NCI-H1048 (cell line): ENCODE measurements at regions not wholly inside any gene's neighbourhood (a gene's known extent, or its start where the extent isn't known, plus 50 kb on each side); places are given as distances from the start of the nearest gene placed in this dataset.
"Not testable (repeated sequence)": the region's sequence is repeated elsewhere in the genome, so short reads cannot be mapped to it uniquely, and the experiment has no call there.

ENCODE experiments used
- DNase-seq: peaks from one replicate; lab custom pipeline; 2025; lab: John Stamatoyannopoulos, UW

DNA sequence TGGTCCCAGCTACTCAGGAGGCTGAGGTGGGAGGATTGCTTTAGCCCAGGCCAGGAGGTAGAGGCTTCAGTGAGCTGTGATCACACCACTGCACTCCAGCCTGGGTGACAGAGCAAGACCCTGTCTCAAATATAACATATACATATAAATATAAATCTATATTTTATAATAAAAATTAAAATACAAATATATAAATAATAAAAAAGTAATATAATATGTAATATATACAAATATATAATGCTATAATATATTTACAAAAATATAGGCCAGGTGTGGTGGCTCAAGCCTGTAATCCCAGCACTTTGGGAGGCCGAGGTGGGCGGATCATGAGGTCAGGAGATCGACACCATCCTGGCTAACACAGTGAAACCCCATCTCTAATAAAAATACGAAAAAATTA, 131.4 kb downstream of the MFAP3L start:
- DNase-seq = not testable (repeated sequence)

DNA sequence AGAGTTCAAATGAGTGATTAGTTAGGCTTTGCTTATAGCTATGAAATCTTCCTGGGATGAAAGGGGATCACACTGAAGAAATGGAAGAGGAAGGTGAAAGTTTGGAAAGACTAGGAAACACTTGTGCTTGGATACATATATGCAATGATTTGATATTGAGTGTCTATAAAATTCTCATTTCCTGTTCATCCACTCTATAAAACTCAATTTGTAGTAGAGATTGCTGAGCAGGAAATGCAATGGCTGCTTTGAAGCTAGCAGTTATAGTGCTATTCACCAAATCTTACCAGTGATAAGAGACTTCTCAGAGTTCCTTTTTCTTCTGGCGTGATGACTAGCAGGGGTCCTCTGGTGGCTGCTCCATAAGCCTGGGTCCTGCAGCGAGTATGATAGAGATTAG, 128.1 kb upstream of the HPF1 start:
- no peak for DNase-seq

DNA sequence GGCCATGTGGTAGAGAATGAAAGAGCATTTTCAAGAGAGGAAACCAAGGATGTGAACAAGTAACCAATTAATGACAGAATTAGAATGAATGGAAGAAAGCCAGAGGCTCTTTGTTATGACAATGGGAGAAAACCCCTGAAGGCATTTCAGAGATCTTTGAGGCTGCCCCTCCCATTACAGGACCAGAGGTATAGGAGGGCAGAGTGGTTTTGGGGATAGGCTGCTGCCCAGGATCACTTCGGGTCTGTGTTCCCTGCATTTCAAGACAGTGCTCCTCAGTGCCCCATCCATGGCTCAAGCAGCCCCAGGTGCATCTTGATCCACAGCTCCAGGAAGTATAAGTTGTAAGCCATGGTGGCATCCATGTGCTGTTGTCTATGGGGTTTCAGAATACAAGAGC, 124.0 kb upstream of the HPF1 start:
- DNase-seq = no peak

DNA sequence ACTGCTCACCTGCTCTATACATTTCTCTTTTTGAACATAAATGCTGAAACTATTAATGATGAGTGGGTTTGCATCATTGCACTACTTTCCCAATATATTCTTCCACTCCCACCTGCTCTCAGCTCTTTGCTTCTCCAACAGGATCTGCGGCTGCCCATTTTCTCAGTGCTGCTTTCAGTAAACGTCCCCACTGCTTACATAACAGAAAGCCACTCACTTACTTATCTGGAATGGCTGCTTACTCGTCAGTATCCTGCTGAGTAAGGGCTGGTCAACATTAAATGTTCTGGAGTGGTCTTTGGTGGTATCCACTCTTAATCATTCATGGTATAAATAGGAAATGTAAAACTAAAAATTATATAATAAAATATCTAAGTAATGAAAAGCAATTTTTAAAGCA, 112.8 kb upstream of the HPF1 start:
- DNase-seq = no peak

DNA sequence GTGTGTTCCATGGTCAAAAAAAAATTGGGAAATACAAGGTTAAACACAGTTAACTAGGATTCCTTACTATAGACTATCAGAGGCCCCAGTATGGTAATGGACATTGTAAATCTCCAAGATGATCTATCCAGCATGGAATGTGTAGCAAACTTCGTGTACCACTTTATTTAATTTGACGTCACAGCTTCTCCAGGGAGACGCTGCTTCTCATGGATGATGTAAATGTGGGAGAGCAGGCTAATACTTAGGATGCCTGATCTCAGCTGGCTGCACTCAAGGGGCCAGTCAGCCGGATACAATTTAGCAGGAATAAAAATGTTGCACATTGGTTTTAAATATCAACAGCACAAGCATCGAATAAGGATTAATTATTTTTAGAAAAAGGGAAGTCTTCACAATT, 111.7 kb upstream of the HPF1 start:
- no peak for DNase-seq

- DNase-seq = no peak
These were observed 103.8 kb upstream of the HPF1 start for GRCh38 chr4:169861593-169861992.

GRCh38 chr4:169859366-169860216, 101.8 kb upstream of the HPF1 start:
- no peak for DNase-seq

DNA sequence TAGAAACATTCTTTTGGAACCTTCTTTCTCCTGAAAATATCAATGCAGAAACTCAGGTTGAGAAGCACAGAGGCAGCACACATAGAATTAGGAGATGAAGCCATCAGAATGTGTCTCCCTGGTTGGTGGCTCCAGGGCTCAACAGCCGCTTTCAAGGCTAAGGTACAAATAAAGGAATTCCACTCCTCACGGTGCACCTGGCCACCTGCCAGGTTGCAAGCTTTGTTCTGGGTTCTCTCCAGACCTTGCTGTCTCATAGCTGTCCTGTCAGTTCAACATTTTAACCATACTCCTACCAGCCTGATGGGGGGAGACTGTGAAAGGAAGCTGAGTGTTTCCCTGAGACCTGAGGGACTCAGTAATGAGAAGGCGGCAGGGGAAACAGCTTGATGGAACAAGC, 96.3 kb upstream of the HPF1 start:
- no peak for DNase-seq

- DNase-seq = no peak
These were observed 94.7 kb upstream of the HPF1 start for GRCh38 chr4:169852481-169852880.

GRCh38 chr4:169851750-169852149, 94.0 kb upstream of the HPF1 start:
- no peak for DNase-seq

GRCh38 chr4:169849456-169849855, 91.7 kb upstream of the HPF1 start:
- no peak for DNase-seq

DNA sequence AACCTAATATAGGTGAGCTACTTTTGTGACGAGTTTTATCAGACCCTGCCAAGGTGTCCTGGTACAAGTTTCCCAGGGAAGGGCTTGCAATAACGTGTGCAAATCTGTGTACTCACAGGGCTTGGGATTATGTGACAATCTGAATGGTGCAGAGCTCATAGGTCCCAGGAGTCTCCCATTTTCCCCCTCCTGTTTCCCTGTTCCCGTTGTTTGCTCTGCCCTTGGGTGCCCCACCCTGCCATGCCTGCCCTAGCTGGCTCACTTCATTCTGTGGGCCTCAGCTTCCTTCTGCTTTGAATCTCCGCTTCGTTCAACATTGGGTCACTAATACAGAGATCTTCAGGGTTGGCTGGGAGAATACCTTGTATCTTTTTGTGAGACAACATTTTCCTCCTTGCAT, 90.3 kb upstream of the HPF1 start:
- no peak for DNase-seq

- no peak for DNase-seq
These were observed 89.4 kb upstream of the HPF1 start for GRCh38 chr4:169847171-169847570.

- DNase-seq = no peak
These were observed 88.7 kb upstream of the HPF1 start for GRCh38 chr4:169846396-169846795.

- DNase-seq = no peak
These were observed 84.0 kb upstream of the HPF1 start for GRCh38 chr4:169841776-169842175.

DNA sequence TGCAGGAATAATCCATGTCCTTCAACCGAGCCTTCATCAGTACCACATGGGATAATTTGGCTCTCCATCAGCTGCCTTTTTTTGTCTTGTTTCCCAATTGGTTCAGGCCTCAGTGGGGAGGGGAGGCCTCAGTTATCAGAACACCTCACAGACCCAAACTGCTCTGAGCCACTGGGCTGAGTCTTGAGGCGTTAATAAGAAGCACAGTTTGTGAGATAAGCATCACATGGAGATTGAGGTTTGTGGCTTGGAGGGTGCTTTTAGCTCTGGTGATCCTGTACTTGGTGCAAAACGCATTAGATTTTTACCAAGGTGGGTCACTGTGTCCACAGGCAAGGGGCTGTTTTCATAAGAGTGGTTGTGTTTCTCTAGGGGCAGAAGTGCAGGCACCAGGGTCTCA, 82.8 kb upstream of the HPF1 start:
- no peak for DNase-seq

DNA sequence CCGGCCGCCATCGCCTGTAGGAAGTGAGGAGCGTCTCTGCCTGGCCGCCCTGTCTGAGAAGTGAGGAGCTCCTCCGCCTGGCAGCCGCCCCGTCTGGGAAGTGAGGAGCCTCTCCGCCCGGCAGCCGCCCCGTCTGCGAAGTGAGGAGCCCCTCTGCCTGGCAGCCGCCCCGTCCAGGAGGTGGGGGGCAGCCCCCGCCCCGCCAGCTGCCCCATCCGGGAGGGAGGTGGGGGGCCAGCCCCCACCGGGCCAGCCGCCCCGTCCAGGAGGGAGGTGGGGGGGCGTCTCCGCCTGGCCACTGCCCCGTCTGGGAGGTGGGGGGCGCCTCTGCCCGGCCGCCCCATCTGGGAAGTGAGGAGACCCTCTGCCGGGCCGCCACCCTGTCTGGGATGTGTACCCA, 70.6 kb upstream of the HPF1 start:
- not testable (repeated sequence) for DNase-seq

DNA sequence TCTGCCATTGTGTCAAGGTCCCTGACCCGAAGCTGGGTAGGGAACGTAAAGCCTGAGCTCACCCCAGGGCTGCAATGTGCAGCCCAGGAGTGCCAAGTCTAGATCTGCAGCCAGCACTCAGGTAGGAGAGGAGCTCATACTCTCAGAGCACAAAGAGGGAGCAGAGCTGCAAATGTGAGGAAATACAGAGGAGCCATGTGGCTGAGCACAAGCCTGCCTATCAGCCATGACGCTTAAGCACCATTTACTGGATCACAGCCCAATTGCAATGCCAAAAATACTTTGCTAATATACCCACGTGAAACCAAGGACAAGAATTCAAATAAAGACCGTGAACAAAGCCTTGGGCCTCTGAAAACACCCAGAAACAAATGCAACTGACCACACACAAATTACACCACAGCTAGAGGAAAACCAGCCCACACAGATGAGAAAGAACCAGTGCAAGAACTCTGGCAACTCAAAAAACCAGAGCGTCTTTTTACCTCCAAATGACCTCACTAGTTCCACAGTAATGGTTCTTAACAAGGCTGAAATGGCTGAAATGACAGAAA, 69.0 kb upstream of the HPF1 start:
- DNase-seq = no peak

- DNase-seq = peak; percentile 8
These were observed 65.9 kb upstream of the HPF1 start for GRCh38 chr4:169823685-169824084.

DNA sequence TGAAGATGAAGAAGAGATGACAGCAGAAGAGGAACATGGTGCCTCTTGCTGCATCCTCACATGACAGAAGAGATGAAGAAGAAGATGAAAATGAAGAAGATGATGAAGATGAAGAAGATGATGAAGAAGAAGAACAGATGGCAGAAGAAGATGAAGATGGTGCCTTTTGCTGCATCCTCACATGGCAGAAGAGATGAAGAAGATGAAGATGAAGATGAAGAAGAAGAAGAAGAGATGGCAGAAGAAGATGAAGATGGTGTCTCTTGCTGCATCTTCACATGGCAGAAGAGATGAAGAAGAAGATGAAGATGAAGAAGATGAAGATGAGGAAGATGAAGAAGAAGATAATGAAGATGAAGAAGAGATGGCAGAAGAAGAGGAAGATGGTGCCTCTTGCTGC, 63.7 kb upstream of the HPF1 start:
- no peak for DNase-seq

DNA sequence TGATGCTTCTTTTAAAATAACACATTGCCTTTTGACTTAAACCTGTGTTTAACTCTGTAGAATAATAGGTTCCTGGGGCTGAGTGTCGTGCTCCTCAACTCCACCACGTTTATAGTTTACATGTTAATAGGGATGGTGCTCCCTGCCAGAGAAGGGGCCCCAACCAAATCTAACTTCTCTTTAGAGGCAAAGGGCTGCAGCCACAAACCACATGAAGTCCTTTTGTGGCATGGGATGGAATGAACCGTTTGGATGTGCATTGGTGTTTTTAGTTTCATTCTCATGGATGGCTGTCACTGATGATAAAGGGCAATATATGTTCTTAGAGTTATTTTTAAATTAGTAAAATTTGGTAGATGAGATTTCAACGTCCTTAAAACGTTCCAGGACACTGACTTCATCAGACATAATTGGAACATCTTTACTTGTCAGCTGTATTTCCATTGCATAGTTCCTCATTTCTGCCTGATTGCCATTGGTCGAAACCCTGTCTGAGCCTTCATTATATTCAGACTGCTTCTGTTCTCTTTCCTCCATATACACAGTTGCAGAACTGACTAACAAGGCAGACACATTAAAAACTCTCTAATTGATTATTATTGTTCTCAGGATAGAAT, 60.4 kb upstream of the HPF1 start:
- no peak for DNase-seq

GRCh38 chr4:169815606-169816005, 57.9 kb upstream of the HPF1 start:
- DNase-seq = no peak

- DNase-seq = no peak
These were observed 53.7 kb upstream of the HPF1 start for GRCh38 chr4:169811476-169811875.
